Vagina (tissue), 2 donors: ENCODE measurements at regions not wholly inside any gene's neighbourhood (a gene's known extent, or its start where the extent isn't known, plus 50 kb on each side); places are given as distances from the start of the nearest gene placed in this dataset.

Source experiments
- DNase-seq, 2 donors: peaks; one replicate each; pipeline ENCODE4 v3.0.0-alpha.2; 2017; ENCODE audit errors: extremely low spot score in 2 of 2
- H3K27ac ChIP-seq: fragments of 200-600 bp; sonication (generic); one replicate; pipeline ENCODE4 v1.5.1; 2019
- H3K27me3 ChIP-seq: fragments of 200-600 bp; sonication (generic); one replicate; pipeline ENCODE4 v1.5.1; 2019
- H3K36me3 ChIP-seq, 2 donors: fragments of 200-600 bp; sonication (generic); one replicate each; pipeline ENCODE4 v1.5.1; 2017 to 2019
- H3K4me1 ChIP-seq: fragments of 200-600 bp; sonication (generic); one replicate; pipeline ENCODE4 v1.5.1; 2019
- H3K4me3 ChIP-seq, 2 donors: fragments of 200-600 bp; sonication (generic); 1 replicate in 1 of 2; 2 replicates in 1 of 2; pipeline ENCODE4 v1.5.1; 2016 to 2019
- H3K9me3 ChIP-seq: fragments of 200-600 bp; sonication (generic); one replicate; pipeline ENCODE4 v1.5.1; 2019
- POLR2A ChIP-seq, 2 donors: fragments of 450-650 bp; IDR thresholded peaks; one replicate each; pipeline ENCODE4 v1.6.1; 2017; ENCODE audit warnings: antibody characterized with exemption in 2 of 2, mild to moderate bottlenecking in 2 of 2, moderate library complexity in 2 of 2
- POLR2AphosphoS5 ChIP-seq, 2 donors: sonication (generic); formaldehyde crosslinking; IDR thresholded peaks; one replicate each; pipeline ENCODE4 v1.9.0; 2017; ENCODE audit warnings: antibody characterized with exemption in 2 of 2, mild to moderate bottlenecking in 2 of 2, low read depth in 1 of 2; ENCODE audit not compliant: insufficient read depth in 1 of 2
- intact Hi-C: fragments of 100-400 bp; cut with DNase I; formaldehyde crosslinking; loops from one replicate; pipeline ENCODE4 v1.15.1; 2023
- TF ChIP-seq, protein P1 (sequence below), 3 experiments: fragments of 450-650 bp in 2 of 3; fragments of 200-600 bp in 1 of 3; sonication (generic) in 1 of 3; IDR thresholded peaks; one replicate each; pipeline ENCODE4 v1.5.1; 2017 to 2019; ENCODE audit warnings: antibody characterized with exemption in 3 of 3, mild to moderate bottlenecking in 2 of 3, moderate library complexity in 2 of 3

DNA sequence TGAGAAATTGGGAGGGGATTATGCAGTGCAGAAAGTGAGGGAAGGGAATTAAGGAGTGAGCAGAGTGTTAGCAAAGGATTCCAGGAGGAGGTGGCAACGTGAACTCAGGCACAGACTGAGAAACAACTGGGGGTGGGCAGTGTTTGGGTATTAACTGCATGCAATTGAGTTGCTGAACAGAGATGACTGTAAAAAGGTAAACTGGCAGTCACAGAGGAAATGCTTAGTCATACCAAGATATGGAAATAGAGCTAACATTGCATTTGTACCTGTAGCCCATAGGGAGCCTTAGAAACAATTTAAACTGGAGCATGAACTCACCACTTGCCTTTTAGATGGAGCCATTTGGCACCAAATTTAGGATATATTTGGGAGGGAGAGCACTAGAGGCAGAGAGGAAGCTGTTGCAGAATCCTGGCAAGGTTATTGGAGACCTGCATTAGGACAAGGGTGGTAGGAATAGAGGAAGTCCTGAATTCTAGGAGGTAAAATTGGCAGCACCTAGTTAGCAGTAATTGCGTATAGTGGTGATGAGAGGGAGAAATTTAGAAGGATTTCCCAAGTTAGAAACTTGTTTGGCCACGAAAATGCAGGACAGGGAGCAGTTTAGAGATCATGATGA is 100.6 kb upstream of the FRY start:
- H3K4me1 ChIP-seq, result no peaks in the 10 kb centered on the region

DNA sequence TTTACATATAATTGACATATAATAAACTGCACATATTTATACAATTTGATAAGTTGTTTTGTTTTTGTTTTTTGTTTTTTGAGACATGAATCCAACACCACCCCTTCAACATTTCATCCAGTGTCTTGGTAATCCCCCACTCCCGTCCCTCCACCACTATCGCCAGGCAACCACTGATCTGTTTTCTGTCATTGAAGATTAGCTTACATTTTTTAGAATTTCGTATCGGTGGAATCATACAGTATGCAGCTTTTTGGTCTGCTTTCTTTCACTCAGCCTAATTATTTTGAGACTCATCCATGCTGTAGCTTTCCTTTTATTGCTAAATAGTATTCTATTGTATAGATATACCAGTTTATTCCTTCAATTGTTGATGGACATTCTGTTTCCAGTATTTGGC is 94.1 kb upstream of the FRY start:
- H3K4me3 ChIP-seq, result no peak overlapping the region
- H3K27me3 ChIP-seq, result no peaks in the 10 kb centered on the region
- no peaks in the 10 kb centered on the region for H3K36me3 ChIP-seq
- no peak overlapping the region for H3K27ac ChIP-seq
- H3K4me1 ChIP-seq, result no peaks in the 10 kb centered on the region
- H3K9me3 ChIP-seq, result no peaks in the 10 kb centered on the region
- intact Hi-C loops, result no loop called here
- TF ChIP-seq POLR2A (IDR thresholded peaks at IDR 0.05) (no peak), POLR2AphosphoS5 (IDR thresholded peaks at IDR 0.05; ENCODE audit: insufficient read depth in 1 of 2, low read depth in 1 of 2) (no peak)
- TF ChIP-seq, protein P1, sequence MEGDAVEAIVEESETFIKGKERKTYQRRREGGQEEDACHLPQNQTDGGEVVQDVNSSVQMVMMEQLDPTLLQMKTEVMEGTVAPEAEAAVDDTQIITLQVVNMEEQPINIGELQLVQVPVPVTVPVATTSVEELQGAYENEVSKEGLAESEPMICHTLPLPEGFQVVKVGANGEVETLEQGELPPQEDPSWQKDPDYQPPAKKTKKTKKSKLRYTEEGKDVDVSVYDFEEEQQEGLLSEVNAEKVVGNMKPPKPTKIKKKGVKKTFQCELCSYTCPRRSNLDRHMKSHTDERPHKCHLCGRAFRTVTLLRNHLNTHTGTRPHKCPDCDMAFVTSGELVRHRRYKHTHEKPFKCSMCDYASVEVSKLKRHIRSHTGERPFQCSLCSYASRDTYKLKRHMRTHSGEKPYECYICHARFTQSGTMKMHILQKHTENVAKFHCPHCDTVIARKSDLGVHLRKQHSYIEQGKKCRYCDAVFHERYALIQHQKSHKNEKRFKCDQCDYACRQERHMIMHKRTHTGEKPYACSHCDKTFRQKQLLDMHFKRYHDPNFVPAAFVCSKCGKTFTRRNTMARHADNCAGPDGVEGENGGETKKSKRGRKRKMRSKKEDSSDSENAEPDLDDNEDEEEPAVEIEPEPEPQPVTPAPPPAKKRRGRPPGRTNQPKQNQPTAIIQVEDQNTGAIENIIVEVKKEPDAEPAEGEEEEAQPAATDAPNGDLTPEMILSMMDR (IDR thresholded peaks at IDR 0.05), result no peak
- no peak for DNase-seq

More for the DNA sequence above, 100.6 kb upstream of the FRY start:
- H3K27ac ChIP-seq, result no peak overlapping the region
- H3K4me3 ChIP-seq, result no peak overlapping the region
- TF ChIP-seq POLR2A (IDR thresholded peaks at IDR 0.05), result no peak
- TF ChIP-seq POLR2AphosphoS5 (IDR thresholded peaks at IDR 0.05; ENCODE audit: insufficient read depth in 1 of 2, low read depth in 1 of 2), result no peak
- TF ChIP-seq, protein P1 (IDR thresholded peaks at IDR 0.05), result no peak
- no peak for DNase-seq
- H3K27me3 ChIP-seq, result no peaks in the 10 kb centered on the region
- no peaks in the 10 kb centered on the region for H3K9me3 ChIP-seq
- intact Hi-C loops, result no loop called here
- H3K36me3 ChIP-seq, result no peaks in the 10 kb centered on the region

DNA sequence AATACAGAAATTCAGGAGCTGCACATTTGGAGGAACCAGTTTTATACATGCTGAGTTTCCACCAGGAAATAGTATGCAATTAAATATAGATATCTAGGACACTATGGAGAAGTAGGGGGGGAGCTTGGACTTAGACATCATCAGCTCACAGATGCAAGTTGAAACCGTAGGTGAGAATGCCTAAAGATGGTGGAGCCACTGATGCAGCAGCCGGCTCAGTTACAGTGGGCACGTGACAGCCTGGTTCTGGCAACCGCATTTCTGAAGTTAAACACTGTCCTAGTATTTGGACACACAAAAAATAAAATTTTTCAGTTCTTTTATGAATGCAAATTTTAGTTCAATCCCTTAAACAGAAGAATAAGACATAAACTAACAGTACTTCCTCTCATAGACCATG is 91.5 kb upstream of the FRY start:
- no peak overlapping the region for H3K27ac ChIP-seq
- DNase-seq, result no peak
- H3K4me3 ChIP-seq, result no peak overlapping the region
- TF ChIP-seq POLR2AphosphoS5 (IDR thresholded peaks at IDR 0.05; ENCODE audit: insufficient read depth in 1 of 2, low read depth in 1 of 2), result no peak
- TF ChIP-seq, protein P1 (IDR thresholded peaks at IDR 0.05), result no peak
- no peak for TF ChIP-seq POLR2A (IDR thresholded peaks at IDR 0.05)
- H3K27me3 ChIP-seq, result no peaks in the 10 kb centered on the region
- no peaks in the 10 kb centered on the region for H3K9me3 ChIP-seq
- intact Hi-C loops, result no loop called here
- H3K4me1 ChIP-seq, result peaks cover 7% of the 10 kb centered on the region
- no peaks in the 10 kb centered on the region for H3K36me3 ChIP-seq

DNA sequence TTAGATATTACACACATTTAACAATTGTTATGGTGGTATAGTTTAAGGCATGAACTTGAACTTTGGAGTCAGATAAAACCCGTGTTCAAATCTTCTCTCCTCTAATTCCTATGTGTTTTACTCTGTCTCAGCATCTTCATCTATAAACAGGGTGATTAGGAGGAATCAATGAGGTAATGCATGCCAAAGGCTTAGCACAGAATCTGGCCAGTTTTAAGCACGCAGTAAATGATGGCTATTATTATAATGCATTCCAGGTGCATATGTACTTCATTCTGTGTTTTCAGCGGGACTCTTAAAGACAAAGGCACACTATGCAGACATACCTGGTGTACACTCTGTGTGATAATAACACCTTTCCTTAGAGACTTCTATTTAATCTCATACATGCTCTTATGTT is 88.0 kb upstream of the FRY start:
- DNase-seq, result no peak
- intact Hi-C loops, result no loop called here
- H3K27me3 ChIP-seq, result no peaks in the 10 kb centered on the region
- H3K36me3 ChIP-seq, result no peaks in the 10 kb centered on the region
- H3K4me3 ChIP-seq, result no peak overlapping the region
- TF ChIP-seq, protein P1 (IDR thresholded peaks at IDR 0.05), result no peak
- TF ChIP-seq POLR2A (IDR thresholded peaks at IDR 0.05), result no peak
- TF ChIP-seq POLR2AphosphoS5 (IDR thresholded peaks at IDR 0.05; ENCODE audit: insufficient read depth in 1 of 2, low read depth in 1 of 2), result no peak
- H3K4me1 ChIP-seq, result peaks cover 9% of the 10 kb centered on the region
- H3K27ac ChIP-seq, result no peak overlapping the region
- H3K9me3 ChIP-seq, result no peaks in the 10 kb centered on the region

DNA sequence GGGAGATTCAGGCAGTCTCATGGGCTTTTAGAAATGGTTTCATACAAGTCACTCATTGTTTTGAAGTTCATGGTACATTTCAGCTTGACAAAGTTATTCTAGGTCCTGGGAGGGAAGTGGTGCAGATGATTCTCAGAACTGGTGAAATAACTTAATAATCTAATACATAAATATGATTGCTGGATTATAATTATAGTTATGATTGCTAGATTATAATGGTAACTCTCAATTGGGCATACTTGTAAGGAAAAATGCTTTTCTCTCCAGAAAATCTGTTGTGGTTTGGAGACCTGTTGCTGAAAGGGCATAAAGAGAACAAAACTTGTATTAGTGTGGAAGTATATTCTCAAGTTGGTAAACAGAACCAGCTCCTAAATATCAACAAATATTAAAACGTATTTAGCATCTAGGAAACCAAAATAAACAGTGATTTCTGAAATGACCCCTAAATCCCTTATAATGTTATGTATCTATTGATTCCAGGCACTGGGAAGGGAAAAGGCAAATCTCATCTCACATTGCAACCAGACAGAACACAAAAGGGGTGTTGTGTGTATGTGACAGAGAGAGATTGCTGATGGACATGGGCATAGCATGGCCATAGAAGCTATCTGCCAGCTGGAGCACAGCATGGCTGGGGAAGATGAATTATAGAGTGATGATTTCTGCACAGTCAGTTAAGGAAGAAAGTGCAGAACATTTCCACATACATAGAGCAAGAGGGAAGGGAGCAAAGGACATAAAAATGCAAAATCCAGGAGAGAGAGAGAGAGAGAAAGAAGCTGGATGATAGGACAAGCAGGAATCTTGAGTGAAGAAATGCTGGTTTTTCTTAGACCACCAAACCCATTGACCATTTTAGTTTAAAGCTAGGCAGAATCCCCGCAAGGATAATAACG is 87.1 kb upstream of the FRY start:
- intact Hi-C loops, result no loop called here
- no peak for DNase-seq
- Histone ChIP-seq H3K4me1 (peaks cover 9% of the 10 kb centered on the region), H3K27me3 (no peaks in the 10 kb centered on the region), H3K27ac (no peak overlapping the region), H3K9me3 (no peaks in the 10 kb centered on the region), H3K4me3 (no peak overlapping the region), H3K36me3 (no peaks in the 10 kb centered on the region)
- TF ChIP-seq POLR2A (IDR thresholded peaks at IDR 0.05) (no peak), POLR2AphosphoS5 (IDR thresholded peaks at IDR 0.05; ENCODE audit: insufficient read depth in 1 of 2, low read depth in 1 of 2) (no peak)
- TF ChIP-seq, protein P1 (IDR thresholded peaks at IDR 0.05), result no peak
